HG02938 (cell line): ENCODE measurements at regions not wholly inside any gene's neighbourhood (a gene's known extent, or its start where the extent isn't known, plus 50 kb on each side); places are given as distances from the start of the nearest gene placed in this dataset.
"Not testable (repeated sequence)": the region's sequence is repeated elsewhere in the genome, so short reads cannot be mapped to it uniquely, and the experiment has no call there.

Source experiments
- ATAC-seq: cut with Tn5 transposase; IDR thresholded peaks from one replicate; pipeline ENCODE4 v1.9.1; 2021; ENCODE audit warnings: mild to moderate bottlenecking, moderate library complexity; ENCODE audit not compliant: unreplicated experiment

- no peak for ATAC-seq
Measured at GRCh38 chr1:187038784-187039183, 210.0 kb downstream of the PLA2G4A start.

- no peak for ATAC-seq
Measured at GRCh38 chr1:187041104-187041503, 212.4 kb downstream of the PLA2G4A start.

- no peak for ATAC-seq
Measured at GRCh38 chr1:187042538-187042937, 213.8 kb downstream of the PLA2G4A start.

GRCh38 chr1:187043433-187043832 is 214.7 kb downstream of the PLA2G4A start:
- ATAC-seq: not testable (repeated sequence)

GRCh38 chr1:187044411-187044810 is 215.7 kb downstream of the PLA2G4A start:
- no peak for ATAC-seq

- no peak for ATAC-seq
Measured at GRCh38 chr1:187045371-187045770, 216.6 kb downstream of the PLA2G4A start.

- ATAC-seq: no peak
Measured at GRCh38 chr1:187046293-187046692, 217.5 kb downstream of the PLA2G4A start.

GRCh38 chr1:187047298-187047697 is 218.5 kb downstream of the PLA2G4A start:
- no peak for ATAC-seq

- ATAC-seq: peak; percentile 74
Measured at GRCh38 chr1:187051618-187052232, 223.0 kb downstream of the PLA2G4A start.

GRCh38 chr1:187053876-187054275 is 225.1 kb downstream of the PLA2G4A start:
- ATAC-seq: no peak

- no peak for ATAC-seq
Measured at GRCh38 chr1:187054862-187055757, 226.4 kb downstream of the PLA2G4A start.

- no peak for ATAC-seq
Measured at GRCh38 chr1:187063271-187063670, 234.5 kb downstream of the PLA2G4A start.

- no peak for ATAC-seq
Measured at GRCh38 chr1:187067160-187067559, 238.4 kb downstream of the PLA2G4A start.

GRCh38 chr1:187070076-187070475 is 241.3 kb downstream of the PLA2G4A start:
- ATAC-seq: no peak

GRCh38 chr1:187072262-187073034 is 243.7 kb downstream of the PLA2G4A start:
- not testable (repeated sequence) for ATAC-seq

GRCh38 chr1:187073035-187073560 is 244.3 kb downstream of the PLA2G4A start:
- not testable (repeated sequence) for ATAC-seq

GRCh38 chr1:187073634-187074245 is 245.0 kb downstream of the PLA2G4A start:
- ATAC-seq: not testable (repeated sequence)

- no peak for ATAC-seq
Measured at GRCh38 chr1:187074445-187075048, 245.8 kb downstream of the PLA2G4A start.

- no peak for ATAC-seq
Measured at GRCh38 chr1:187076922-187077321, 248.2 kb downstream of the PLA2G4A start.

- ATAC-seq: no peak
Measured at GRCh38 chr1:187078321-187078720, 249.6 kb downstream of the PLA2G4A start.
